NCI-H2029 (cell line): ENCODE measurements at regions not wholly inside any gene's neighbourhood (a gene's known extent, or its start where the extent isn't known, plus 50 kb on each side); places are given as distances from the start of the nearest gene placed in this dataset.
"Not testable (repeated sequence)": the region's sequence is repeated elsewhere in the genome, so short reads cannot be mapped to it uniquely, and the experiment has no call there.

Source experiments
- DNase-seq: peaks from one replicate; lab custom pipeline; 2025; lab: John Stamatoyannopoulos, UW

GRCh38 chr10:2920637-2921036, 146.7 kb upstream of the PFKP start:
- peak; percentile 84 for DNase-seq

GRCh38 chr10:2920168-2920567, 147.2 kb upstream of the PFKP start:
- DNase-seq: no peak

- DNase-seq: no peak
Measured at GRCh38 chr10:2919016-2919415, 148.3 kb upstream of the PFKP start.

- DNase-seq: no peak
Measured at GRCh38 chr10:2918489-2918888, 148.9 kb upstream of the PFKP start.

GRCh38 chr10:2917926-2918325, 149.4 kb upstream of the PFKP start:
- DNase-seq: no peak

- no peak for DNase-seq
Measured at GRCh38 chr10:2915412-2915811, 151.9 kb upstream of the PFKP start.

GRCh38 chr10:2914741-2915140, 152.6 kb upstream of the PFKP start:
- DNase-seq: no peak

- no peak for DNase-seq
Measured at GRCh38 chr10:2913474-2913873, 153.9 kb upstream of the PFKP start.

- no peak for DNase-seq
Measured at GRCh38 chr10:2910656-2911055, 156.7 kb upstream of the PFKP start.

- DNase-seq: no peak
Measured at GRCh38 chr10:2909921-2910320, 157.4 kb upstream of the PFKP start.

GRCh38 chr10:2908851-2909630, 158.3 kb upstream of the PFKP start:
- DNase-seq: no peak

- no peak for DNase-seq
Measured at GRCh38 chr10:2906974-2907373, 160.4 kb upstream of the PFKP start.

GRCh38 chr10:2905851-2906250, 161.5 kb upstream of the PFKP start:
- no peak for DNase-seq

GRCh38 chr10:2900530-2900929, 166.8 kb upstream of the PFKP start:
- DNase-seq: no peak

- no peak for DNase-seq
Measured at GRCh38 chr10:2899246-2899951, 167.9 kb upstream of the PFKP start.

- no peak for DNase-seq
Measured at GRCh38 chr10:2898509-2898860, 168.9 kb upstream of the PFKP start.

- no peak for DNase-seq
Measured at GRCh38 chr10:2897619-2898508, 169.5 kb upstream of the PFKP start.

GRCh38 chr10:2896334-2896733, 171.0 kb upstream of the PFKP start:
- DNase-seq: not testable (repeated sequence)

- no peak for DNase-seq
Measured at GRCh38 chr10:2895594-2896196, 171.7 kb upstream of the PFKP start.

- no peak for DNase-seq
Measured at GRCh38 chr10:2893991-2894390, 173.4 kb upstream of the PFKP start.

- DNase-seq: no peak
Measured at GRCh38 chr10:2893158-2893845, 174.0 kb upstream of the PFKP start.

GRCh38 chr10:2891770-2892124, 175.6 kb upstream of the PFKP start:
- no peak for DNase-seq
